ENCODE measurements at regions not wholly inside any gene's neighbourhood (a gene's known extent, or its start where the extent isn't known, plus 50 kb on each side); places are given as distances from the start of the nearest gene placed in this dataset.
"Not testable (repeated sequence)": the region's sequence is repeated elsewhere in the genome, so short reads cannot be mapped to it uniquely, and the experiment has no call there.

GRCh38 chr2:154507186-154507585 lies 191.3 kb upstream of the KCNJ3 start:
- H3K27me3 ChIP-seq: no peaks in the 10 kb centered on the region

GRCh38 chr2:154518872-154519271 lies 179.6 kb upstream of the KCNJ3 start:
- H3K36me3 ChIP-seq: no peaks in the 10 kb centered on the region
- no peaks in the 10 kb centered on the region for H3K4me1 ChIP-seq (ENCODE audit: low read depth)
- no peak for TF ChIP-seq CTCF (IDR thresholded peaks at IDR 0.05; ENCODE audit: low read depth, low read length)
- no peaks in the 10 kb centered on the region for H3K9me3 ChIP-seq (ENCODE audit: low read depth)
- DNase-seq (ENCODE audit: low read depth in 1 of 2, low spot score in 1 of 2): no peak
- H3K4me3 ChIP-seq: no peak overlapping the region
- H3K27ac ChIP-seq: no peak overlapping the region
- H3K27me3 ChIP-seq: no peaks in the 10 kb centered on the region

More at GRCh38 chr2:154507186-154507585, 191.3 kb upstream of the KCNJ3 start:
- TF ChIP-seq CTCF (IDR thresholded peaks at IDR 0.05; ENCODE audit: low read depth, low read length): no peak
- no peak for DNase-seq (ENCODE audit: low read depth in 1 of 2, low spot score in 1 of 2)
- Histone ChIP-seq H3K9me3 (ENCODE audit: low read depth) (no peaks in the 10 kb centered on the region), H3K36me3 (no peaks in the 10 kb centered on the region), H3K4me1 (ENCODE audit: low read depth) (no peaks in the 10 kb centered on the region), H3K4me3 (no peak overlapping the region), H3K27ac (no peak overlapping the region)

GRCh38 chr2:154520951-154521350 lies 177.5 kb upstream of the KCNJ3 start:
- not testable (repeated sequence) for DNase-seq (ENCODE audit: low read depth in 1 of 2, low spot score in 1 of 2); H3K27ac ChIP-seq; H3K36me3 ChIP-seq; H3K4me3 ChIP-seq; H3K9me3 ChIP-seq (ENCODE audit: low read depth); H3K27me3 ChIP-seq; H3K4me1 ChIP-seq (ENCODE audit: low read depth)

- Histone ChIP-seq H3K27ac (no peak overlapping the region), H3K27me3 (no peaks in the 10 kb centered on the region), H3K9me3 (ENCODE audit: low read depth) (no peaks in the 10 kb centered on the region), H3K4me3 (no peak overlapping the region), H3K36me3 (no peaks in the 10 kb centered on the region), H3K4me1 (ENCODE audit: low read depth) (no peaks in the 10 kb centered on the region)
- no peak for DNase-seq (ENCODE audit: low read depth in 1 of 2, low spot score in 1 of 2)
- no peak for TF ChIP-seq CTCF (IDR thresholded peaks at IDR 0.05; ENCODE audit: low read depth, low read length)
Observed at GRCh38 chr2:154526234-154526633, 172.3 kb upstream of the KCNJ3 start.

- DNase-seq (ENCODE audit: low read depth in 1 of 2, low spot score in 1 of 2): no peak
- no peaks in the 10 kb centered on the region for H3K36me3 ChIP-seq
- no peak for TF ChIP-seq CTCF (IDR thresholded peaks at IDR 0.05; ENCODE audit: low read depth, low read length)
Observed at GRCh38 chr2:154527962-154528361, 170.5 kb upstream of the KCNJ3 start.

GRCh38 chr2:154532004-154532403 lies 166.5 kb upstream of the KCNJ3 start:
- Histone ChIP-seq H3K27me3 (no peaks in the 10 kb centered on the region), H3K4me1 (ENCODE audit: low read depth) (peaks cover 4% of the 10 kb centered on the region), H3K4me3 (no peak overlapping the region), H3K36me3 (no peaks in the 10 kb centered on the region), H3K9me3 (ENCODE audit: low read depth) (no peaks in the 10 kb centered on the region), H3K27ac (no peak overlapping the region)
- TF ChIP-seq CTCF (IDR thresholded peaks at IDR 0.05; ENCODE audit: low read depth, low read length): no peak
- DNase-seq (ENCODE audit: low read depth in 1 of 2, low spot score in 1 of 2): no peak

More at GRCh38 chr2:154527962-154528361, 170.5 kb upstream of the KCNJ3 start:
- Histone ChIP-seq H3K27me3 (no peaks in the 10 kb centered on the region), H3K27ac (no peak overlapping the region), H3K9me3 (ENCODE audit: low read depth) (no peaks in the 10 kb centered on the region), H3K4me3 (no peak overlapping the region), H3K4me1 (ENCODE audit: low read depth) (no peaks in the 10 kb centered on the region)
